Inferior parietal cortex (tissue), 1 donor: ENCODE measurements at regions not wholly inside any gene's neighbourhood (a gene's known extent, or its start where the extent isn't known, plus 50 kb on each side); places are given as distances from the start of the nearest gene placed in this dataset.

Source experiments
- DNase-seq: peaks from one replicate; pipeline ENCODE4 v3.0.0-alpha.2; 2016; ENCODE audit errors: extremely low spot score

DNA sequence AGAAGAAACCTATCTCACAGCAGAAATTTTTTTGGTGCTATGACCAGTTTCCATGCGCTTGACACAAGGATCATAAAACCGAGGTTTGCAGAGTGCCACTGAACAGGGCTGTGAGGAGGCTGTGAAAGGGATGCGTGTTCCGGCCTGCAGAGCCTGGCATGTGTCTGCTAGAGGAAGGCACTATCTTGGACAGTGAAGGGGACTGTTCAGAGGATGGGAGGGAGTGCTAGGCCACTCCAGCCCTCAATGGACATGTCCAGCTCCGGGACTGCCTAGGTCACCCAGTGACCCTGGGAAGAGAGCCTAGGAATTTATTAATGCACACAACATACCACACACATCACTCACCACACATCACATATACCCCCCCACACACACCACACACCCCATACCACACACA lies 275.9 kb downstream of the GADD45G start:
- DNase-seq, result no peak

DNA sequence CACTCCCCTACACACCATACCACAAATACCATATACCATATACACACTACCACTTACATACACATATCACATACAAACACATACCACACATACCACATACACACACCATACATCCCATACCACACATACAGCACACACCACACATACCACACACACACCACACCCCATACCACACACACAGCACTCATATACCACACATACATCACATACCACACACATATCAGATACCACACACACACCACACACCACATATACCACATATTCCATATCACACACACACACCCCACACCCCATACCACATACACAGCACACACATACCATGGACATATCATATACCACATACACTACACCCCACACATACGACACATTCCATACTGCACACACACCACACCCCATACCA lies 276.6 kb downstream of the GADD45G start:
- no peak for DNase-seq

DNA sequence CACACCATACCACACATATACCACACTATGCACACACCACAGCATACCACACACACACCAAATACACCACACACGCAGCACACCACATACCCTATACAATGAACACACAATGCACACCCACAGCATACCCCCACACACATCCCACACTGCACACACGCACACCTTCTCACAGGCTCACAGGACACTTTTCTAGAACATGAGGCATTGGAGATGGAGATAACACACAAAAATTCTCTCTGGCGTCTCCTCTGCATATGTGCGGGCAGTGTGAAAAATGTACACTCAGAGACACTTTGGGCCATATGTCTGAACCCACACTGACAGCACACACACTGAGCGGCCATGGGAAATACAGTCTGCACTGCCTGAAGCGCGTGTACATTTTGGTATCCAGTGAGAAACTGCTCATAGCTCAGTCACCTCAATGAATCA lies 278.1 kb downstream of the GADD45G start:
- DNase-seq, result no peak

DNA sequence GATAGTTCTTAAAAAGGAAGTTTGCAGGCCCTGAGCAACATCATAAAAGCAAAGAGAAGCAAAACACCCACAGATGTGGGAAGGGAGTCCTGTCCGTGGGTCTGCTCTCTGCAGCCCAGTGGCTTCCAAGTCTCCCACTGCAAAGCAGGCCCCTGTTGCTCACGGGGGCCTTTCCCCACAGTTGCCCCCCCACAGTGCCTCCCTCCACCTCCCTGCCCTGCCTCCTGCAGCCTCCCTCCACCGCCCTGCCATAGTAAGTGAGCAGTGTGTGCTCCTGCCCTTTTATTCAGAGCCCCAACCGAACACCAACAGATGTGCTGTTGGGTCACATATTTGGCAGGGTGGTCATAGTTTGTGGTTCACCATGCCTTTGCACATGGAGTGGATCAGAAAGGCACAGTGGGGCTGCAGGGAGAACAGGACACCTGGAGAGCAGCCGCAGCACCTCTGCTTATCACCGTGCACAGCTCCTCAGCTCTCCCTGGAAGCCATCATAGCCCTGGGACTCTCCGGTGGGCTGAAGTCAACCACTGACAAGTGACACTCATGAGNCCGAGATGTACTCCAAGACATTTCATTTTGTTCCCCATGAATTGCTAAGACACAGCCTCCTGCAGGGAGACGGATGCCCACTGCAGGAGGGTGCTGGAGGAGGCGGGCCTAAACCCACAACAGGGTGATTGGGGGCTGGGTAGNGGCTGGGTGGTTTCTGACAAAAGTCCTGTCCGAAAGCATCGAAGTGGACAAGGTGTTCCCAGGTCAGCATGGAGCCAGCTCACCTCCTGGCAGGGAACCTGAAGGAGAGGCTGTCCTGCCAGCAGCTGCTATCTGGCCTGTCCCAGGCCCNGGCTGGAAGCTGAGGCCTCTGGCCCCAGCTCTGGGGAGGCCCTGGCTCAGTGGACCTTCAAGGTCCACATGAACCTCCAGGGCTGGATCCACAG lies 278.9 kb downstream of the GADD45G start:
- no peak for DNase-seq

DNA sequence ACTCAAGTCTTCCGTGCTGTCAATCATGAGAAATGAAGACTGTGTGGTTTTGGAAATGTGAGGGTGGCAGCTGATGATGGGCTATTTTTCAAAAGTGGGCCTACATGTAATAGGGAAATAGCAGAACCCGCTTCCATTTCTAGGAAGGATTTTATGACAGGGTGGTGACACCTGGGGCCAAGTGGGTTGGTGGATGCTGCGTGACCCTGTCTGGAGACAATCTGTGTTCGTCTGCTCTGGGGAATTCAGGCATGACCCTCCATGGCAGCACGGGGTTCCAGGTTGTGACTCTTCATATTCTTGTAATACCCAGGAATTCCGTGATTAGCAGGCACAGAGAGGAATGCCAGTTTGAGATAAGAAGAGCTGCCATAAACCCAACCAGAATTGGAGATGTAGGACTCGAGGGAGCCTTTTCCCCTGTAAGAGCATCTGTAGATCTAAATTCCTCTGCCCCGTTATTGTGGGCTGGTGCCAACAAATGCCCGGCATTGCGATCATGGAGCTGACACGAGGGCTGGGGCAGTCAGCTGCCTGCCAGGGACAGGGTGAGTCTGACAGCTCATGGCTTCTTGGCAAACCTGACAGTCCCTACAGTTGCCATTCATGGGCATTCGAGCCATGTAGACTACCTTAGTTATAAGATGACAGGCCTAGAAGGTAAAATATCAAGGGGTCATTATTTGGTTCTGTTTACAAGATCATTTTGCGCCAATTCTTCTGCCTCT lies 279.7 kb downstream of the GADD45G start:
- DNase-seq, result no peak

DNA sequence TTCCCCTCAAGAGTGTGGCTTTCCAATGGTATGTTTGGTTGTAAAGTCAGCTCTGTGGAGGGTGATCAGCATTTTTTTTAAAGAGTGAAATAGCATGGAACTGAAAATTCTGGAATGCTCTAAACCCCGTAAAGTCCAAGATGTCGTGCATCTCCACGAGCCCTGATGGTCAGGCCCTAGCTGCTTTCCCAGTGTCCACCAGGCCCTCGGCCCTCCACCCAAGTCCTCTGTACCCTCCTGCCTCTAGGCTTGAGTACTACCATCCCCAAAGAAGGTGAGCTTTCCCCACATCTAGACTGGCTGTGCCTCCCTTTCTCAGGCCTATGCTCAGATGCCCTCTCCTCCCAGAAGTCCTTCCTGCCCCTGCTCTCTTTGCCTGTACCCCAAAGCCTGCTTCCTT lies 280.3 kb downstream of the GADD45G start:
- no peak for DNase-seq

DNA sequence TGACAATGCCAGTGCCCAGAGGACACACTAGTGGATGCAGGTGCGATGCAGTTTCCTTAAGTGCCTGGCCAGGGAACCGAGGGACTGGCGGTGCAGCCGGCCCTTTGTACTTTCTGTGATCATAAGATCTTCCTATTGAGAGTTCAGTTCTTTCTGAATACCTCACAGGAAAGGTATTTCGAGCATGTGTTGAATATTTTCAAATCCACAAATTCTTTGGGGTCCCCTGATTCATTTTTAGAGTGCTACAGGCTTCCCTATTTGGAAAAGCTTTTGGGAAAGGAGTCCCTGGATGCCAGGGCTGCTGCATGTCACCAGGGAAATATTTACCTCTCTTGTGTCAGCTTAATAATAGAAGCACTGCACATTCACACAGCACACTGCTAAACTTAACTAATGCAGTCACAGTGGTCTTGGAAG lies 281.5 kb downstream of the GADD45G start:
- DNase-seq, result no peak

DNA sequence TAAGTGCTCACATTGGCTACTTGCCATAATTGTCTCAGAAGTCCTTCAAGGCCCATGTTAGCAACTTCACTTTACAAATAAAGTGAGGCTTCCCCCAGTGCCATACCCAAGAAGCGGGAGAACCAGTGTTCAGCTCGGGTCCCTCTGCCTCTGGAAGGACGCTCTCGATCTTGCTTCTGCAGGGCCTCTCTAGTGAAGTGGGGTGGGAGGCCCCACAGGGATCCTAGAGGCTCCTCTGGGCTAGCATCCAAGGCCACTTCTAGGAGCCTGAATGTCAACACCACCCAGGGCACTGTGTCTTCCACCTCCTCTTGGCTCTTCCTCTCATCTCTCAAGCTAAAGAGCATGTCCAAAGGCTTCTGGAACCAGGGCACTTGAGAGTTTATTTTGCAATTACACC lies 282.5 kb downstream of the GADD45G start:
- DNase-seq, result no peak

DNA sequence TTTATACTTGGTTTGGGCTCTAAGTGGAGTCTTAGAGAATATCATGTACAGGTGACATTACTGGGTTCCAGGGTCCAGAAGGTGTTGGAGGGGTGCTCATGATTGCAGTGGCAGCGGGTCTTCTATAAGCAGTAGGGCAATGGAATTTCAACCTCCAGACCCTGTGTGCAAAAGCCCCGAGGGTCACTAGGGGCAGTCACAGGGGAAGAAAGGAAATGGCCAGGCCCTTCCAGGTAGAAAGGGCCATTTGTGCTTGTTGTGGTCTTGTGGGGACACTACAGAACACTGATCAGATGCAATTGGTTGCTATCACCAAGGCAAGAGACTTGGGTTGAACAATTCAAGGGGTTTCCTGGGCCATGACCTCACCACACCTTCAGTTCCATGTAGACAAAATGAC lies 283.4 kb downstream of the GADD45G start:
- DNase-seq, result no peak

DNA sequence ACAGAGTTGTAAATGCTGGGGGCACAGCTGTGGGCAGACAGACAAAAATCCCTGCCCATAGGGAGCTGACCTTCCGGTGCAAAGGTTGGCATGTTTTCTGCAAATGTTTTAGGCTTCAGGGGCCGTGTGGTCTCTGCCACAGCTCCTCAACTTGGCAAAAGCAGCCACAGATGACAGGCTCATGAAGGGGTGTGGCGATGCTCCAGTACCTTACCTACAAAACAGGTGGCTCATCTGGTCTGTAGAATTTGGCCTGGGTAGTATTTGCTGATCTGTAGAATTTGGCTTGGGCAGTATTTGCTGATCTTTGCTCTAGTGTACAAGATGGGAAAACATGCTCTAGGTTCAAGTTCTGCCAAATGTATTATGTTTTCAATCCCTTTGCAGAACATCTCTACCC lies 283.9 kb downstream of the GADD45G start:
- no peak for DNase-seq

DNA sequence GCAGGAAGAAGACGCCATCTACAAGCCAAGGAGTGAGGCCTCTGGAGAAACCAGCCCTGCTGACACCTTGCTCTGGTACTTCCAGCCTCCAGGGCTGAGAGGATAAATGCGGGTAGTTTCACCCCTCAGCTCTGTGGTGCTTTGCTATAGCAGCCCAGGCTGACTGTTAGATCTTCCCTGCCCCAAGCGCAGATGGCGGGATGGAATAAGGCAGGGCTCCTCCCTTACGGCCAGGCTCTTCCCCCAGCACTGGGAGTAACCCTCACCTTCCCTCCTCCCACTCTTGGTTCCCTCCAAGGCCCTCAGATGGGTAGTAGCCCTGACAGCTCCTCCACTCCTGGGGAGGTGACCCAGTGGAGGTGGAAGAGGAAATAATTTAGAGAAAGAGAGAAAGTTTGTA lies 285.1 kb downstream of the GADD45G start:
- DNase-seq, result no peak

DNA sequence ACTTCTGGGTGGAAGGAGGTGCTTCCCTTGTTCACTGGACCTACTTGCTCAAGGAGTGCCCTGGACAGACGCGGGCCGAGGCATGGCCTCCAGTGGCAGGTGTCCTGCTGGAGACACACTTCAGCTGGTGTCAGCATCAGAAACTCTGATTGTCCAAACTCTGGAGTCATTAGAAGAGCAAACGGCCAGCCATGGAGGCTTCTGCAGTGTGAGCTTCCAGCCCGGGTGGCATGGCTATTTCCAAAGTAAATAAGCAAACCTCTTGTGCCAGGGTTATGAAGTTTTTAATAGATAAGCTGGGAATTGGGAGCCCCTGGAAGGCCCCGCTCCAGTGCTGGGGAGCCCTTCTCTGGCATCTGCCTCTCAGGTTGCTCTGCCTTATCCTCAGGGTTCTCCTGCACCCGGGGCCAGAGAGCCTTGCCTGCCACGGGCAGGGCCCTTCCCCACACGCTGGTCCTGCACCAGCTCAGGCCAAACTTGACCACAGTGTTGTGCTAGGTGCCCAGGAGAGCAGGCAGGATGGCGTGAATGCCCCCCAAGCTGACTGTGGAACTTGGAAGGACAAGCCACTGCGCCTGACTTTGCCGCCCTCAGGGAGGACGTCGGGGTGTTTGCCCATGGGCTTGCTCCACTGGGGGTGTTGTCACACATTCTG lies 285.6 kb downstream of the GADD45G start:
- DNase-seq, result no peak

DNA sequence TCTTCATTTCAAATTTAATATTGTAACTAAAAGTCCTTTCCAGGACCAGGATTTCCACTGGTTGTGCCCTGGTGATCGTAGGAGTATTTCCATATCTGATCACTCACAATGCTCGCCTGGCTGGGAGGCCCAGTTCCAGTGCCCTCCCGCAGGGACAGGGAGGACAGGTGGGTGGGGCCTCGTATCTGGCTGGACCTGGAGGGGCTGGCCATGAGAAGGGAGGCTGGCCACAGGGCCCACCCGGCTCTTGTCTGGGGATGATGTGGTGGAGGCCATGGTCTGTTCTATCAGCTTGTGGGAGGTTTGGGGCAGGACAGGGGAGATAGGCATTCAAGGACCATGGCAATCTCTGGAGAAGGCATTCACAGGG lies 286.4 kb downstream of the GADD45G start:
- no peak for DNase-seq

DNA sequence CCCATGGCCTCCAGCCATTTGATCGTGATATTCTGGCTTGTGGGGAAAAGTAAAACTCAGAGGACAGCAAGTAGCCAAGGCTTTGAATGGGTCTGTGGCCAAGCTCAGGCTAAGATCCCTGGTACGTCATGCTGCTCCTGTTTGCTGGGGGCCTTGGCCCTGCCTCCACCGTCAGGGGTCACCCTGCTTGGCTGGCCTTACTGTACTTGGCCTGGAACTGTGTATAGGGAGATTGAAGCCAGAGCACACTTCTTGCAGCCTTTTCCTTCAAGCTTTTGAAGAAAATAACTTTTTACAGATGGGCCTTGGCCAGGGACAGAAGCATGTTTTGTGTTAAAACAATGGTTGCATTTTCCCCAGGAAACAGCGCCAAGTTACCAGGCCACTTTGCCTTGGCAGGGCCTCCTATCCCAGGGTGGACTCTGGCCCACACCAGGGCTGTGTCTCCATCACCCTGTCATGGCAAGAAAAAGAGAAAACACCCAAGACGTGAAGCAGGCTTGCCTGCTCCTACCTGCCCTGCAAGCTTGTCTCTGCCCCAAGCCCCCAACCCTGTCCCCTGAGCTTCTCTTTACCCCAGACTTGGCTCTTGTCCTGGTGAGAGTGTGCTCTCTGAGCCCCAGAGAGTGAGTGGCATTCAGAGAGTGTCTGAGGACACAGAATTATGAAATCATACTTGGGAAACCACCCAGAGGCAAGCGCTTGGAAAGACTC lies 286.9 kb downstream of the GADD45G start:
- peak; percentile 28 for DNase-seq

DNA sequence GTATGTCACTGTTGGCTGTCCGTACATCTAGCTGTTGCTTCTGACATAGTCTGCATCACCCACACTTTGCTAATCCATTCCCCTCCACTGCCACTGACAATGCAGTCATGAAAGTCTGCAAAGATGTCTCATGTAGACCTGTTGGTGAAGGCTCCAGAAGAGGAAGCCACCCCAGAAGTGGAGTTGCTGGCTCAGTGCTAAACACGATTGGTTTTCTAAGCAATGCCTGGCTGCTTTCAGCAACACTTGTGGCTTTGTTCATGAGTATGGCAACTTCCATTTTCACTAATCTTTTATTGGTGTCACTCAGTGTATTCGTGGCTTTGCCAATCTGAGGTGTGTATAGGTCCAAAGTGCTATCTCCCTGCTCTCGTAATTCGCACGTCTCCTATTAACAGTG lies 288.1 kb downstream of the GADD45G start:
- no peak for DNase-seq

DNA sequence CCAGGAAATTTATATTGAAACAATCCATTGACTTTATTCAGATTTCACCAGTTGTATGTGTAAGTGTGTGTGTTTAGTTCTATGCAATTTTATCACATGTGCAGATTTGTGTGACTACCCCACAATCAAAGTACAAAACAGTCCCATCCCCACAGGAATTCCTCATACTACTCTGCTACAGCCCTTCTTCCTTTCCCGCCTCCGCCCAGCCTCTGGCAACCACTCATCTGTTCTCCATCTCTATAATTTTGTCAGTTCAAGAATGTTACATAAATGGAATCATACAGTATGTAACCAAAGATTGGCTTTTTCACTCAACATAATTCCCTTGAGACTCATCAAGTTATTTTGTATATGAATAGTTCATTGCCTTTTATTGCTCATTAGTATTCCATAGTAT lies 289.1 kb downstream of the GADD45G start:
- DNase-seq, result no peak

DNA sequence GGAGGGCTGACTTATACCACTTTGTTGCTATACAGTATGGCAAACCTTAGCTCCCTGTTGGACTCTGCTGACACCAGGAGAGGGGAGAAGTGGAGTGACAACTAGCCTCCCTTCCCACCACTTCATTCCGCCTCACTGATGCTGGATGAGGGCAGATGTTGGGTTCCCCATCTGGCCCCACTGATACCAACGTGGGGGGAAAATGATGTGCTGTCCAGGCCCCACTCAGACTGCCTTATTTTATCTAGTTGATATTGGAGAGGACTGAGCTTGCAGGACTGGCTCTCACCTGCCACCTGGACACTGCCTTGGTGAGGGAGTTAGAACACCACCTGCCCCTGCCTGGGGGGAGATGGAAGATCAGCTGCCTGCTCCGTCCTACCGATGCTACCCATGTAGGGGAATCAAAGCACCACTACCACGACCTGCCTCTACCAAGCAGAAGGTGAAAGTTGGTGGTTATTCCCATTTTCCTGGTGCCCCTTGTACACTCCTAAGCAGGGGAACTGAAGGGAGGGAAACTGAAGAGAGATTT lies 292.1 kb downstream of the GADD45G start:
- no peak for DNase-seq

DNA sequence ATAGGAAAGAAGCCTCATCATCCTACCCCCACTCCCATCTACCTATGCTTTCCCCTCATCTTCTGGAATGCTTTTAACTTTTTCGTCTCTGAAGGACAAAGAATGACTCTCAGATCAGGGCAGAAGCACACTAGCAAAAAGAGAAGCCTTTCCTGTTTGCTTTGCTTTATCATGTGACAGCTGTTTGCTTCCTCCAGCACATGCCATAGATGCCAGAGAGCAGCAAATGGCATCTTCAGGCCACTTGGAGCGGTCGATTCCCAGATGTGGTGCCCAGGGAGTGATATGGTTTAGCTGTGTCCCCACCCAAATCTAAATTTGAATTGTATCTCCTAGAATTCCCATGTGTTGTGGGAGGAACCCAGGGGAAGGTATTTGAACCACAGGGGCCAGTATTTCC lies 294.8 kb downstream of the GADD45G start:
- no peak for DNase-seq

DNA sequence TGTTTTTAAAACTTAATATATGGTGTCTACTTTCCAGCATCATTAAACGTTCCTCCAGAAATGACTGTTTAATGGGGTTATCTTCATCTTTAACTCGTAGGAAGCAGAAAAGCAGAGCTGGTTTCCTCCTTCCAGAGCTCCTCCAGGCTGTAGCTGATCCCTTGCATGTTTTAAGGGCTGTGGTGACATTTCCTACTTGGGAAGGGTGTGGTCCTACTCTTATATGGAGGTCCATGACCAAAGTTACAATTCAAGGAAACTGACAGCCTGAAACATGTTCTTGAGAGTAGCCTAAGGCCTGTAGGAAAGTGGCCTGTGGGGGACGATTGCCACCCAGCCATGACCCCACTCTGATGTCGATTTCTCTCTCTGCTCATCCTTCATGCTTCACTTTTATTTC lies 297.1 kb downstream of the GADD45G start:
- no peak for DNase-seq

DNA sequence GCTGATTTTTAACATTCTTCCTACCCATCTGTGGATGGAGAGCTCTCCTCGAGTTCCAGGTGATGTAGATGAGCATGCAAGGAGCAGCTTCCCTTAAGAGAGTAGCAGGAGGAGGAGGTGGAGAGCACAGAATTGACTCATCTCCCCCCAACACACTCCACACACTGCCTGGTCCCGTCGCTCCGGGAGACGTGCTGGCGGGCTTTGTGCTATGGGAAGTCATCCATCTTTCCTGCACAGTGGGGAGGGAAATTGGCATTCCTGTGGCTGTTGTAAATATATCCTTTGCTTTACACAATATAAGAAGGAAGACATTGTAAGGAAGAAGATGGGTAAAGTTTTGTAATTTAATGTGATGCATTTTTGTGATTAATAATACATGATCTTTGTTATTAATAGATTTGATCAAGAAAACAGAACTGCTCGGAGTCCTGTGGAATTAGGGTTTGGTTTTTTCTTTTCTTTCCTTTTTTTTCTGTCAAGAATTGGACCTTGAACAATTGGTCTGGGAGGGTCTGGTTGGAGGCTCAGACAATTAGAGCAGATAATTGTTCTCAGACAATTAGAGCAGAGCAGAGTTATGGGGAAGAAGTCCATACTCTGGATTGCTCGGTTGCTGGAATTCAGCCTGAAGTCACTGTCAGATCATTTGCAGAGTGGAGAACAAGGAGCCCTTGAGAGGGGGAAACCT lies 297.8 kb downstream of the GADD45G start:
- DNase-seq, result no peak

DNA sequence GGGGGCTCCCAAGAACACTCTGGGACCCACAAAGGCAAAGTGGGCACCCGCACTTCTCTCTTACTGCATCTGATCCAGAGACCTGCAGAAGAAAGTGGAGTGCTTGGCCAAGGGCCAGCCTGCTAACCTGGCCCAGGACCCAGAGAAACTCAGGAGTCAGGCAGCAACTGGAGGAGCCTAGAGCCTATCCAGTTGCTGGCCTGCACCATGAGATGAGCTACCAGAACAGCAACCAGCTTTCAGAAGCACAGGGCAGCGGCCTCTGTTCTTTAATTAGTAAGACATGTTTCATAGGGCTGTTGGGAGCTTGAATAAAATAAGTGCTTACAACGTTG lies 298.3 kb downstream of the GADD45G start:
- no peak for DNase-seq
